ENCODE measurements at regions not wholly inside any gene's neighbourhood (a gene's known extent, or its start where the extent isn't known, plus 50 kb on each side); places are given as distances from the start of the nearest gene placed in this dataset.

DNA sequence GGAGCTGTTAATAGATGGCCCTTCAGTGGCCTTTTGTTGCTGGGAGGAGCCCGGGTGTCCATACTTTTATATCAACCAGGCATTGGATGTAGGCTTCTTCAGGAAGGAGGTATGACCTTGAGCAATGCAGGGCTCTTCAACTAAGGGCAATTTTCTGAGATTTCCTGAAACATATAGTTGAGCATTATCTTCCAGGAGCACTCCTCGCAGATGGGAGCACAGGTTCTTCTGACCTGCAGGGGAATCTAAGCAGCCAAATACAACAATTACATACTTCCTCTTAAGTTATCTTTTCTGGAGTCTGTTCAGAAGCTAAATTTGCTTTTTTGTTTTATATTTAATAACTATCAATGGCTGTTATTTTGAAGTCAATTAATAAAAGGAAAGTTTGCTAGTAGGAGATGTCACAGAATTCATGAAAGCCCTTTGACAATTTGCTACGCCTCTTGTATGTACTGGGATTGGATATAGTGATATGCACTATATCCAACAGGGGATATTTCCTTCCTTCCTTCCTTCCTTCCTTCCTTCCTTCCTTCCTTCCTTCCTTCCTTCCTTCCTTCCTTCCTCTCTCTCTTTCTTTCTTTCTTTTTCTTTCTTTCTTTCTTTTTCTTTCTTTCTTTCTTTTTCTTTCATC, 422.6 kb upstream of the NEGR1 start:
- TF ChIP-seq, protein P1, sequence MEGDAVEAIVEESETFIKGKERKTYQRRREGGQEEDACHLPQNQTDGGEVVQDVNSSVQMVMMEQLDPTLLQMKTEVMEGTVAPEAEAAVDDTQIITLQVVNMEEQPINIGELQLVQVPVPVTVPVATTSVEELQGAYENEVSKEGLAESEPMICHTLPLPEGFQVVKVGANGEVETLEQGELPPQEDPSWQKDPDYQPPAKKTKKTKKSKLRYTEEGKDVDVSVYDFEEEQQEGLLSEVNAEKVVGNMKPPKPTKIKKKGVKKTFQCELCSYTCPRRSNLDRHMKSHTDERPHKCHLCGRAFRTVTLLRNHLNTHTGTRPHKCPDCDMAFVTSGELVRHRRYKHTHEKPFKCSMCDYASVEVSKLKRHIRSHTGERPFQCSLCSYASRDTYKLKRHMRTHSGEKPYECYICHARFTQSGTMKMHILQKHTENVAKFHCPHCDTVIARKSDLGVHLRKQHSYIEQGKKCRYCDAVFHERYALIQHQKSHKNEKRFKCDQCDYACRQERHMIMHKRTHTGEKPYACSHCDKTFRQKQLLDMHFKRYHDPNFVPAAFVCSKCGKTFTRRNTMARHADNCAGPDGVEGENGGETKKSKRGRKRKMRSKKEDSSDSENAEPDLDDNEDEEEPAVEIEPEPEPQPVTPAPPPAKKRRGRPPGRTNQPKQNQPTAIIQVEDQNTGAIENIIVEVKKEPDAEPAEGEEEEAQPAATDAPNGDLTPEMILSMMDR (conservative IDR thresholded peaks at IDR 0.05; ENCODE audit: low read depth, low read length) = no peak
- no peak for DNase-seq (ENCODE audit: low read depth)
- H3K4me3 ChIP-seq (ENCODE audit: low read length) = no peak overlapping the region

DNA sequence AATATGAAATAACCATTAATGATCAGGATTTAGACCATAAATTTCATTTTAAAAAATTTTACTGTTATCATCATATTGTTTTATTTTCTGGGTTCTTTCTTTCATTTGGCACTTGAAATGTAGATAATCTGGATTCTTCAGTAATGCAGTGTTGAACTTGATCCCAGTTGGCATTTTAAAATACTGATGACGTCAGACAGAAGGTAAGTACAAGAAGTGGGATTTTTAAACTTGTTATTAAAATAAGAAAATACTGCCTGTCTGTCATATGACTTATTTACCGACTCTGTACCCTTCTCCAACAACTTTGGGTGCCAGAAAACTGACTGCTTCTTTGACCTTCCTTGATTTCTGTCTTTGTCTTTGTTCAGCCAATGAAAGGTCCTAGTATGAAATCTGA, 415.1 kb upstream of the NEGR1 start:
- H3K4me3 ChIP-seq (ENCODE audit: low read length) = no peak overlapping the region
- TF ChIP-seq, protein P1 (conservative IDR thresholded peaks at IDR 0.05; ENCODE audit: low read depth, low read length) = no peak
- DNase-seq (ENCODE audit: low read depth) = no peak

DNA sequence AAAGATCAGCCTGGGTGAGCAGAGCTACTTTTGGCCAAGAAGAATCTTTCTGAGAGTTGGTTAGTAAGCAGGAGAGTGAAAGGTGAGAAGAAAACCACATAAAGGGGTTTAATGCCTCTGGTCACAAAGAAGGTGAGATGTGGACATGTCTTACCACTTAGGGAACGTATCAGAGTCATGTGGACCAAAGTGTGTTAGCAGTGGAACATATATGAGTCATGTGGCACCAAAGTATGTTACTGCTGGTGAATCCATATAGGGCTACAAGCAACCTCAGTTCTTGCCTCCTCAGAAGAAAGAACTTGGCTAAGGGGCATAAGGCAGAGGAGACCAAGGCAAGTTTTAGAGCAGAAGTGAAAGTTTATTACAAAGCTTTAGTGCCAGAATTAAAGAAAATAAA, 411.6 kb upstream of the NEGR1 start:
- no peak overlapping the region for H3K4me3 ChIP-seq (ENCODE audit: low read length)
- TF ChIP-seq, protein P1 (conservative IDR thresholded peaks at IDR 0.05; ENCODE audit: low read depth, low read length) = no peak
- DNase-seq (ENCODE audit: low read depth) = no peak

DNA sequence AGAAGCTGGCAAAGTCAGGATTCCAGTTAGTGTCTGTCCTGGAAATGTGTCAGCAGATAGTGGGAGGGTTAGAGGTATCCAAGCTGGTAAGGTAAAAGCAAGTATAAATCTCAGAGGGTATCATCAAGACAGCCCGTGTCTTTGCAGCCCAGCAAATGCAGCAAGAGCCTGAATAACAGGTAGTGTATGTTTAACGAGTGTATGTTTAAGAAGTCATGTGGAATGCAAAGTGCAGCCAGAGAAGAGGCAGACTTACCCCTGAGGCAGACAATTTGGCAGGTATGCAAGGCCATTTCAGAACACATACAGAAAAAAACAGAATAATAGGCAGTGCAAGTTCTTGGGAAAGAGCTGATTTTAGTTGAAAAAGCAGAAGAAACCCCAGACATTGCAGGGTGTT, 411.0 kb upstream of the NEGR1 start:
- TF ChIP-seq, protein P1 (conservative IDR thresholded peaks at IDR 0.05; ENCODE audit: low read depth, low read length) = no peak
- no peak for DNase-seq (ENCODE audit: low read depth)
- H3K4me3 ChIP-seq (ENCODE audit: low read length) = no peak overlapping the region

DNA sequence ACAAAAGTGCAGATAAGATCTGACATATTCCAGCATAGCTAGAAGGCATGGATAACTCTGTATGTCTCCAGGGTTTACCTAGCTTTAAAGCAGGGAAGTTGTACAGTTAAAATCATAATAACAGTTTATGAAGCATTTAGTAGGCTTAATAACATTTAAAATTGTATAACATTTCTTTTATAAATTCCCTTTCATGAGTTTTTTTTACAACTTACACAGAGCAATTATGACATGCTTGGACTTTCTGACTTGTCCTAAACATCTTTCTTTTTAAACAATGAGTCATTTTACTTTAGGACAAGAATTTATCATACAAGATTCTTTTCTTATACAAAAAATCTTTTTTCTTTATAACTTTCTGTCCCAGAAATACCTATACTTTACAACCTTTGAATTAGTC, 408.5 kb upstream of the NEGR1 start:
- TF ChIP-seq, protein P1 (conservative IDR thresholded peaks at IDR 0.05; ENCODE audit: low read depth, low read length) = no peak
- no peak for DNase-seq (ENCODE audit: low read depth)
- no peak overlapping the region for H3K4me3 ChIP-seq (ENCODE audit: low read length)

DNA sequence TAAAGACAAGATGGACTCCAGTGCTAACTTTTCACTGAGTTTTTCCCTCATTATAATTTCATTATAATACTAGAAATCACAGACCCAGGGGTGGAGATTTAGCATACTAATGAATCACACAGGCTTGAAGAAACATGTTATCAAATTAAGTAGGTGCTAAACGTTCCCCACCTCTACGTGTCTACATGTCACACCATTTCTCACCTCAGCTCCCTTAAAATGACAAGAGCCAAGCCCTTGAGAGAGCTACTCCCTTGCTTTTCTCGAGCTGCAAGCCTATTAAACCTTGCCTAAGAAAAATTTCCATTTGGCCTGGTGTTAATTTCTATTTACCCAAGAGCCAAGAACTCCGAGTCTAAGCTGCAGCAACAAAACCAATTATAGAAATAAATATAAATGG, 396.3 kb upstream of the NEGR1 start:
- H3K4me3 ChIP-seq (ENCODE audit: low read length) = no peak overlapping the region
- DNase-seq (ENCODE audit: low read depth) = no peak

DNA sequence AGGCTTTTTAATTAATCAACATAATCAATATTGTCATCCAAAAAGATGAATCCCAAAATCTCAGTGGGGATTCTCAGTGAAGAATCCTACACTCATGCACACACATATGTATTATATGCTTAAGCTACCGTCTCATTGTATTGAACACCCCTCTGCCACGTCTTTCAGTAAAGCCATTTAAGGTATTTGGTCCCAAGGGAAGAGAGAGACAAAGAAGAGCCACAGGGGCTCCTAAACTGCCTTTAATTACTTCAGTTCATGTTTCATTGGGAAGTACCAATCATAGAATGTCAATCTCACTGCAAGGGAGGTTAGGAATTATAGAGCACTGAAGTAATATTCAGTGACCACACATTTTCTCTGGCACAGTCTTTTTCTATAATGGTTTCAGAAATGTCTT, 388.6 kb upstream of the NEGR1 start:
- TF ChIP-seq, protein P1 (conservative IDR thresholded peaks at IDR 0.05; ENCODE audit: low read depth, low read length) = no peak
- no peak for DNase-seq (ENCODE audit: low read depth)
- H3K4me3 ChIP-seq (ENCODE audit: low read length) = no peak overlapping the region

More for the DNA sequence above, 396.3 kb upstream of the NEGR1 start:
- TF ChIP-seq, protein P1 (conservative IDR thresholded peaks at IDR 0.05; ENCODE audit: low read depth, low read length) = no peak

Data from retinal pigment epithelial cell (primary cell).